Hepatocyte (in vitro differentiated cells): ENCODE measurements at regions not wholly inside any gene's neighbourhood (a gene's known extent, or its start where the extent isn't known, plus 50 kb on each side); places are given as distances from the start of the nearest gene placed in this dataset.

Experiments used
- DNase-seq: peaks from one replicate; pipeline ENCODE4 v3.0.0-alpha.2; 2016; ENCODE audit warnings: low spot score
- H2AFZ ChIP-seq: fragments of 200-600 bp; sonication (generic); 2 replicates; pipeline ENCODE4 v1.6.0; 2016; ENCODE audit warnings: antibody characterized with exemption, mild to moderate bottlenecking
- H3K27ac ChIP-seq: fragments of 200-600 bp; sonication (generic); 2 replicates; pipeline ENCODE4 v1.5.1; 2016; ENCODE audit warnings: mild to moderate bottlenecking
- H3K27me3 ChIP-seq: fragments of 200-600 bp; sonication (generic); 2 replicates; pipeline ENCODE4 v1.6.1; 2016
- H3K36me3 ChIP-seq: fragments of 200-600 bp; sonication (generic); replicated peaks from 2 replicates; pipeline ENCODE4 v1.5.1; 2016; ENCODE audit warnings: low read depth; ENCODE audit not compliant: insufficient read depth
- H3K4me1 ChIP-seq: fragments of 200-600 bp; sonication (generic); 2 replicates; pipeline ENCODE4 v1.5.1; 2016; ENCODE audit warnings: mild to moderate bottlenecking, moderate library complexity; ENCODE audit not compliant: insufficient read depth
- H3K4me2 ChIP-seq: fragments of 200-600 bp; sonication (generic); 2 replicates; pipeline ENCODE4 v1.6.0; 2016
- H3K4me3 ChIP-seq: fragments of 200-600 bp; sonication (generic); 2 replicates; pipeline ENCODE4 v1.5.1; 2016; ENCODE audit warnings: mild to moderate bottlenecking
- H3K79me2 ChIP-seq: fragments of 200-600 bp; sonication (generic); 2 replicates; pipeline ENCODE4 v1.6.0; 2017; ENCODE audit warnings: mild to moderate bottlenecking
- H3K9me2 ChIP-seq: fragments of 200-600 bp; sonication (generic); replicated peaks from 2 replicates; pipeline ENCODE4 v1.6.0; 2017; ENCODE audit warnings: mild to moderate bottlenecking; ENCODE audit not compliant: insufficient read depth
- H3K9me3 ChIP-seq: fragments of 200-600 bp; sonication (generic); 2 replicates; pipeline ENCODE4 v1.5.1; 2016; ENCODE audit warnings: low read depth, mild to moderate bottlenecking
- H4K20me1 ChIP-seq: fragments of 200-600 bp; sonication (generic); 2 replicates; pipeline ENCODE4 v1.6.0; 2016; ENCODE audit warnings: mild to moderate bottlenecking; ENCODE audit not compliant: insufficient read depth, poor library complexity, severe bottlenecking
- EZH2 ChIP-seq: fragments of 200-600 bp; sonication (generic); IDR thresholded peaks from 2 replicates; pipeline ENCODE4 v1.6.1; 2016; ENCODE audit warnings: antibody characterized with exemption, mild to moderate bottlenecking, borderline replicate concordance
- EZH2phosphoT487 ChIP-seq: fragments of 200-600 bp; sonication (generic); IDR thresholded peaks from one replicate; pipeline ENCODE4 v1.6.1; 2018; ENCODE audit warnings: antibody characterized with exemption, mild to moderate bottlenecking, low read depth, moderate library complexity; ENCODE audit not compliant: unreplicated experiment, severe bottlenecking
- WGBS: methylation state at CpG from one replicate; pipeline ENCODE4 v1.1.6; 2016; ENCODE audit warnings: low lambda C conversion rate; ENCODE audit errors: missing lambda C conversion rate; 5-methylcytosine and 5-hydroxymethylcytosine counted together
- TF ChIP-seq, protein P1 (sequence below): fragments of 200-600 bp; sonication (generic); IDR thresholded peaks from 2 replicates; pipeline ENCODE4 v1.5.1; 2016; ENCODE audit warnings: antibody characterized with exemption, mild to moderate bottlenecking; ENCODE audit not compliant: poor library complexity

DNA sequence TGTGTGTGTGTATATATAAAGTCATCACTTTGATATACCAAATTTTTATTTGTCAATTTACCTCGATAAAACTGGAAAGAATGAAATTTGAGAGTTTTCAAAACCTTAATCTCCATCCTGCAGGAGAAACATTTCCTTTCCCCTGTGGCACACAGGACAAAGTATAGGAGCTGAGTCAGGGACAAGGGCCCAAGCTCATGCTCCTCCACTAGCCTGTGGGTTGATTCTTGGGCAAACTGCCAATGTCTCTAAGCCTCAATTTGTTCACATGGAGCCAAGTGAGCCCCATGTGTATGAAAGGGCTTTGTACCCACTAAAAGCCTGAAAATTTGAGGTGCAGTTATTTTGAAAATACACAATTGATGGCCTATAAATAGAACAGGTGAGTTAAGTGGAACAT lies 60.3 kb upstream of the IL6 start:
- Histone ChIP-seq H4K20me1 (no peaks in the 10 kb centered on the region), H3K9me2 (no peaks in the 10 kb centered on the region), H3K4me2 (no peak overlapping the region), H3K4me1 (peaks cover 5% of the 10 kb centered on the region), H3K79me2 (no peaks in the 10 kb centered on the region), H3K27ac (peak overlapping the region; percentile 90), H3K4me3 (no peak overlapping the region), H3K27me3 (no peaks in the 10 kb centered on the region), H2AFZ (no peak overlapping the region), H3K36me3 (no peaks in the 10 kb centered on the region), H3K9me3 (no peaks in the 10 kb centered on the region)
- no peak for DNase-seq
- no peak for TF ChIP-seq EZH2phosphoT487
- TF ChIP-seq EZH2, result no peak
- TF ChIP-seq, protein P1, sequence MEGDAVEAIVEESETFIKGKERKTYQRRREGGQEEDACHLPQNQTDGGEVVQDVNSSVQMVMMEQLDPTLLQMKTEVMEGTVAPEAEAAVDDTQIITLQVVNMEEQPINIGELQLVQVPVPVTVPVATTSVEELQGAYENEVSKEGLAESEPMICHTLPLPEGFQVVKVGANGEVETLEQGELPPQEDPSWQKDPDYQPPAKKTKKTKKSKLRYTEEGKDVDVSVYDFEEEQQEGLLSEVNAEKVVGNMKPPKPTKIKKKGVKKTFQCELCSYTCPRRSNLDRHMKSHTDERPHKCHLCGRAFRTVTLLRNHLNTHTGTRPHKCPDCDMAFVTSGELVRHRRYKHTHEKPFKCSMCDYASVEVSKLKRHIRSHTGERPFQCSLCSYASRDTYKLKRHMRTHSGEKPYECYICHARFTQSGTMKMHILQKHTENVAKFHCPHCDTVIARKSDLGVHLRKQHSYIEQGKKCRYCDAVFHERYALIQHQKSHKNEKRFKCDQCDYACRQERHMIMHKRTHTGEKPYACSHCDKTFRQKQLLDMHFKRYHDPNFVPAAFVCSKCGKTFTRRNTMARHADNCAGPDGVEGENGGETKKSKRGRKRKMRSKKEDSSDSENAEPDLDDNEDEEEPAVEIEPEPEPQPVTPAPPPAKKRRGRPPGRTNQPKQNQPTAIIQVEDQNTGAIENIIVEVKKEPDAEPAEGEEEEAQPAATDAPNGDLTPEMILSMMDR, result no peak
- WGBS, result 56% methylated on average over 1 of the region's 1 CpG

DNA sequence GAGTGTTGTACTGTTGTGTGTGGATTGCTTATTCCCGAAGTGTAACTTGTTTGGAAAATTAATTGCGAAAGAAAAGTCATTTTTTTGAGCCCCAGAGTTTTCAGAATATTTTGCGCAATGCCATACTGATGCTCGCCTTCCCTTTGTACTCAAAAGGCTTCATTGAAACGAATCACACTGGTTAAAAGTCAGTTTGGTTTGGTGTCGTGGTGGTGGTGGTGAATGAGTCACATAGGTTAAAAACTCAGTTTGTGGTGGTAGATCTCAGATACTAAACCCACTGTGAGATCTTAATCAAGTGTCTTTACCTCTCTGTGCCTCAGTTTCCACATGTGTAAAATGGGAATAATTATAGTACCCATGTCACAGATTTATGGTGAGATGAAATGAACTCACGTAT lies 61.1 kb upstream of the IL6 start:
- Histone ChIP-seq H3K27me3 (no peaks in the 10 kb centered on the region), H3K79me2 (no peaks in the 10 kb centered on the region), H2AFZ (no peak overlapping the region), H3K4me2 (no peak overlapping the region), H3K9me3 (no peaks in the 10 kb centered on the region), H3K27ac (no peak overlapping the region), H3K9me2 (no peaks in the 10 kb centered on the region), H3K4me3 (no peak overlapping the region), H4K20me1 (no peaks in the 10 kb centered on the region), H3K36me3 (no peaks in the 10 kb centered on the region), H3K4me1 (peaks cover 5% of the 10 kb centered on the region)
- 96% methylated on average over 7 of the region's 7 CpGs for WGBS
- no peak for TF ChIP-seq EZH2phosphoT487
- no peak for TF ChIP-seq EZH2
- TF ChIP-seq, protein P1, result no peak
- no peak for DNase-seq

GRCh38 chr7:22664988-22665798 lies 61.8 kb upstream of the IL6 start:
- Histone ChIP-seq H3K27me3 (no peaks in the 10 kb centered on the region), H3K4me1 (peaks cover 5% of the 10 kb centered on the region), H2AFZ (no peak overlapping the region), H3K4me2 (no peak overlapping the region), H3K4me3 (no peak overlapping the region), H4K20me1 (no peaks in the 10 kb centered on the region), H3K79me2 (no peaks in the 10 kb centered on the region), H3K36me3 (no peaks in the 10 kb centered on the region), H3K27ac (no peak overlapping the region), H3K9me2 (no peaks in the 10 kb centered on the region), H3K9me3 (no peaks in the 10 kb centered on the region)
- no peak for DNase-seq
- 97% methylated on average over 28 of the region's 54 CpGs for WGBS
- no peak for TF ChIP-seq EZH2phosphoT487
- TF ChIP-seq EZH2, result no peak
- TF ChIP-seq, protein P1, result no peak
